Colonic mucosa (tissue), 4 donors: ENCODE measurements at regions not wholly inside any gene's neighbourhood (a gene's known extent, or its start where the extent isn't known, plus 50 kb on each side); places are given as distances from the start of the nearest gene placed in this dataset.

ENCODE experiments used
- DNase-seq: peaks from one replicate; pipeline ENCODE4 v3.0.0-alpha.2; 2020
- H3K27ac ChIP-seq: fragments of 200-600 bp; one replicate; pipeline ENCODE4 v1.8.0; 2021
- H3K27me3 ChIP-seq: fragments of 200-600 bp; one replicate; pipeline ENCODE4 v1.8.0; 2021
- H3K36me3 ChIP-seq: fragments of 200-600 bp; one replicate; pipeline ENCODE4 v1.8.0; 2021
- H3K4me1 ChIP-seq: fragments of 200-600 bp; one replicate; pipeline ENCODE4 v1.8.0; 2021; ENCODE audit warnings: mild to moderate bottlenecking
- H3K4me3 ChIP-seq: fragments of 200-600 bp; one replicate; pipeline ENCODE4 v1.8.0; 2021
- H3K9ac ChIP-seq, 2 donors: one replicate each; pipeline ENCODE4 v1.7.0; 2013; ENCODE audit warnings: control low read depth in 2 of 2, low read depth in 2 of 2, low read length in 2 of 2
- H3K9me3 ChIP-seq: fragments of 200-600 bp; one replicate; pipeline ENCODE4 v1.8.0; 2021
- intact Hi-C: fragments of 100-400 bp; cut with DNase I; formaldehyde crosslinking; loops from one replicate; pipeline ENCODE4 v1.14.1; 2022
- TF ChIP-seq, protein P1 (sequence below): fragments of 200-600 bp; IDR thresholded peaks from one replicate; pipeline ENCODE4 v1.8.0; 2022; ENCODE audit warnings: antibody characterized with exemption, mild to moderate bottlenecking
- donor health status: healthy.
- donor health status: DM: no; HTN: no; CAD: no.
- donor health status: DM: no; HTN: no; CAD: no.

GRCh38 chr5:28463728-28464127, 1425.3 kb upstream of the CDH9 start:
- Histone ChIP-seq H3K27me3 (no peaks in the 10 kb centered on the region), H3K27ac (no peak overlapping the region), H3K4me3 (no peak overlapping the region), H3K9me3 (no peaks in the 10 kb centered on the region), H3K36me3 (no peaks in the 10 kb centered on the region), H3K4me1 (no peaks in the 10 kb centered on the region), H3K9ac (no peak overlapping the region)
- DNase-seq = no peak
- intact Hi-C loops = no loop called here
- TF ChIP-seq, protein P1, sequence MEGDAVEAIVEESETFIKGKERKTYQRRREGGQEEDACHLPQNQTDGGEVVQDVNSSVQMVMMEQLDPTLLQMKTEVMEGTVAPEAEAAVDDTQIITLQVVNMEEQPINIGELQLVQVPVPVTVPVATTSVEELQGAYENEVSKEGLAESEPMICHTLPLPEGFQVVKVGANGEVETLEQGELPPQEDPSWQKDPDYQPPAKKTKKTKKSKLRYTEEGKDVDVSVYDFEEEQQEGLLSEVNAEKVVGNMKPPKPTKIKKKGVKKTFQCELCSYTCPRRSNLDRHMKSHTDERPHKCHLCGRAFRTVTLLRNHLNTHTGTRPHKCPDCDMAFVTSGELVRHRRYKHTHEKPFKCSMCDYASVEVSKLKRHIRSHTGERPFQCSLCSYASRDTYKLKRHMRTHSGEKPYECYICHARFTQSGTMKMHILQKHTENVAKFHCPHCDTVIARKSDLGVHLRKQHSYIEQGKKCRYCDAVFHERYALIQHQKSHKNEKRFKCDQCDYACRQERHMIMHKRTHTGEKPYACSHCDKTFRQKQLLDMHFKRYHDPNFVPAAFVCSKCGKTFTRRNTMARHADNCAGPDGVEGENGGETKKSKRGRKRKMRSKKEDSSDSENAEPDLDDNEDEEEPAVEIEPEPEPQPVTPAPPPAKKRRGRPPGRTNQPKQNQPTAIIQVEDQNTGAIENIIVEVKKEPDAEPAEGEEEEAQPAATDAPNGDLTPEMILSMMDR = no peak

DNA sequence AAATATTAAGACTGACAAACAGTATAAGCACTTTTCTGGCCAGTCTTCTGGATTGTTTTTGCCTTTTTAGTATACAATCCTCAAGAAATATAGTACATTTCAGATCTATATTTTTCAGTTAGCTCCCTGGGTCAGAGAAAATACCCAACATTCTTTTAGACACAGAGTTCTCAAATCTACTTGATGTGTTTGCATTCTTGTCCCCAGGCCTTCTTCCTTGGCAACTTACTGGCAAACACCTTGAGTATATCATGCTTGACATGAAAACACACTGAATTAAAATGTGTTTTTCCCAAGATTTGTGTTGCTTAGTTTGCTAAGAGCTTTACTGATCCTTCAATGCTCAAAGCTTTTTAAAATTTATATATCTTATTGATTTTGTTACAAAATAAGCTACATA, 1413.1 kb upstream of the CDH9 start:
- Histone ChIP-seq H3K27ac (no peak overlapping the region), H3K4me3 (no peak overlapping the region), H3K9ac (no peak overlapping the region), H3K36me3 (no peaks in the 10 kb centered on the region), H3K9me3 (no peaks in the 10 kb centered on the region), H3K27me3 (no peaks in the 10 kb centered on the region), H3K4me1 (no peaks in the 10 kb centered on the region)
- intact Hi-C loops = no loop called here
- no peak for DNase-seq
- TF ChIP-seq, protein P1 = no peak

GRCh38 chr5:28450997-28451396, 1412.6 kb upstream of the CDH9 start:
- intact Hi-C loops = no loop called here
- no peak overlapping the region for H3K27ac ChIP-seq
- H3K4me3 ChIP-seq = no peak overlapping the region

DNA sequence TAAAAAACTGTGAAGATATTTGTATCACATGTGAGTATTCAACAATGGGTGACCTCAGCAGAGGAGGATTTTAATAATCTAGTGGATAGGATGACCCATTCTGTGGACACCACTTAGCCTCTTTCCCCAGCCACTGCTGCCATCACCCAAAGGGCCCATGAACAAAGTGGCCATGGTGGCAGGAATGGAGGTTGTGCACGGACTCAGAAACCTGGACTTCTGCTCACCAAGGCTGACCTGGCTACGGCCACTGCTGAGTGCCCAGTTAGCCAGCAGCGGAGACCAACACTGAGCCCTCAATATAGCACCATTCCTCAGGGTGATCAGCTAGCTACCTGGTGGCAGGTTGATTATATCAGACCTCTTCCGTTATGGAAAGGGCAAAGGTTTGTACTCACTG, 1410.4 kb upstream of the CDH9 start:
- H3K36me3 ChIP-seq = no peaks in the 10 kb centered on the region
- TF ChIP-seq, protein P1 = no peak
- no peak overlapping the region for H3K27ac ChIP-seq

More at GRCh38 chr5:28450997-28451396, 1412.6 kb upstream of the CDH9 start:
- Histone ChIP-seq H3K4me1 (no peaks in the 10 kb centered on the region), H3K36me3 (no peaks in the 10 kb centered on the region), H3K9me3 (no peaks in the 10 kb centered on the region), H3K9ac (no peak overlapping the region), H3K27me3 (no peaks in the 10 kb centered on the region)
- DNase-seq = no peak
- TF ChIP-seq, protein P1 = no peak

DNA sequence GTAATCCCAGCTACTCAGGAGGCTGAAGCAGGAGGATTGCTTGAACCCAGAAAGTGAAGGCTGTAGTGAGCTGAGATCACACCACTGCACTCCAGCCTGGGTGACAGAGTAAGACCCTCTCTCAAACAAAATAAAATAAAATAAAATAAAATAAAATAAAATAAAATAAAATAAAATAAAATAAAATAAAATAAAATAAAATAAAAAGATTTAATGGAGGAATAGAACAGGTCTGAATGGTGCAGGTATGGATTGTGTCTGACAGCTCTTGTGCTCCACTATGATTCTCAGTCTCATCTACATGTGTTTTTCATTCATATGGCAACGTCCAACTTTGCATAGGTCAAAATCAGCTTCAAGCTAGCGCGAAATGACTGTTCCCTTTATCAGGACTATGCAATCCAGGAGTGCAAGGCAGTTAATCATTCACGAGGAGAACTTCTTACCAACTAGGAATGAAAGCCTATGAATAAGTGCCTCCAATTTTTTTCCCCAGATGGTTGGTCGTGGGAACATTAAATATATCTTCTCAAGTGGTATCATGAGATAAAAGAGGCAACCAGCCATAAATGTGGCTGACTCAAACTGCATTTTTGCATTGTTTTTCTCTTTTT, 1392.3 kb upstream of the CDH9 start:
- DNase-seq = no peak
- TF ChIP-seq, protein P1 = no peak
- no peak overlapping the region for H3K9ac ChIP-seq
- H3K27me3 ChIP-seq = no peaks in the 10 kb centered on the region
- no peaks in the 10 kb centered on the region for H3K9me3 ChIP-seq
- H3K36me3 ChIP-seq = no peaks in the 10 kb centered on the region
- H3K27ac ChIP-seq = no peak overlapping the region
- intact Hi-C loops = no loop called here
- no peak overlapping the region for H3K4me3 ChIP-seq
- no peaks in the 10 kb centered on the region for H3K4me1 ChIP-seq

More for the DNA sequence above, 1410.4 kb upstream of the CDH9 start:
- Histone ChIP-seq H3K9me3 (no peaks in the 10 kb centered on the region), H3K9ac (no peak overlapping the region), H3K4me3 (no peak overlapping the region), H3K27me3 (no peaks in the 10 kb centered on the region), H3K4me1 (no peaks in the 10 kb centered on the region)
- no peak for DNase-seq
- intact Hi-C loops = no loop called here
